Heart left ventricle (tissue), 13 donors: ENCODE measurements at regions not wholly inside any gene's neighbourhood (a gene's known extent, or its start where the extent isn't known, plus 50 kb on each side); places are given as distances from the start of the nearest gene placed in this dataset.

Source experiments
- CTCF ChIP-seq, 12 donors: fragments of 200-600 bp; sonication (generic) in 4 of 12; IDR thresholded peaks; one replicate each; pipeline versions ENCODE4 v1.5.0 to v1.8.0; 2018 to 2022; ENCODE audit warnings: antibody characterized with exemption in 12 of 12, mild to moderate bottlenecking in 5 of 12
- POLR2A ChIP-seq, 2 donors: fragments of 450-650 bp; IDR thresholded peaks; one replicate each; pipeline ENCODE4 v1.6.1; 2017; ENCODE audit warnings: antibody characterized with exemption in 2 of 2, mild to moderate bottlenecking in 2 of 2, moderate library complexity in 2 of 2
- donor health status: ischemic (EF 13 %, LVEDD 7.1; RV severe dilation, severe dysfunction).
- donor health status: DM: no; HTN: yes; CAD: no.
- donor health status: DM: no; HTN: no; CAD: no.
- donor health status: ischemic (EF 25% LVEDD 6.9; RV normal size, moderate dysfunction).
- donor health status: ischemic (EF 25% LVEDD 5.7; RV mildly dilated, moderate dysfunction).
- donor health status: ischemic (EF 35%, LVEDD 5.7; RV mildly dilated, moderate dysfunction).
- donor health status: nonischemic (EF 11% LVEDD 7.7; RV severe dilation, severe dysfunction).
- donor health status: DM: yes; HTN: yes; CAD: no.
- donor health status: PGD.
- donor health status: ischemic (EF 29% LVEDD 5.4; RV normal size, mild dysfunction).
- donor health status: nonischemic (EF 23%, LVEDD 6.1; RV moderate dilation, normal function).

GRCh38 chr12:61107118-61107517, 1153.1 kb upstream of the USP15 start:
- no peak for TF ChIP-seq CTCF (IDR thresholded peaks at IDR 0.05)
- no peak for TF ChIP-seq POLR2A (IDR thresholded peaks at IDR 0.05)
